Neural crest cell (in vitro differentiated cells): ENCODE measurements at regions not wholly inside any gene's neighbourhood (a gene's known extent, or its start where the extent isn't known, plus 50 kb on each side); places are given as distances from the start of the nearest gene placed in this dataset.

Experiments
- DNase-seq: peaks from one replicate; pipeline ENCODE4 v3.0.0; 2021; ENCODE audit warnings: low read depth, mixed read lengths, low spot score
- H3K27ac Mint-ChIP-seq: one replicate; pipeline ENCODE4 v1.8.0; 2021; ENCODE audit warnings: mild to moderate bottlenecking, mixed read lengths; ENCODE audit not compliant: unreplicated experiment
- H3K27me3 Mint-ChIP-seq: 2 replicates; pipeline ENCODE4 v1.8.0; 2021; ENCODE audit warnings: low read depth, mild to moderate bottlenecking, mixed read lengths
- H3K36me3 Mint-ChIP-seq: 2 replicates; pipeline ENCODE4 v1.8.0; 2021; ENCODE audit warnings: low read depth, mild to moderate bottlenecking, mixed read lengths
- H3K4me1 Mint-ChIP-seq: 2 replicates; pipeline ENCODE4 v1.8.0; 2021; ENCODE audit warnings: mixed read lengths
- H3K4me3 Mint-ChIP-seq: one replicate; pipeline ENCODE4 v1.8.0; 2021; ENCODE audit warnings: mild to moderate bottlenecking, mixed read lengths
- H3K9me3 Mint-ChIP-seq: 2 replicates; pipeline ENCODE4 v1.8.0; 2021; ENCODE audit warnings: mixed read lengths
- TF ChIP-seq, protein P1 (sequence below): fragments of 200-600 bp; sonication (generic); conservative IDR thresholded peaks from 2 replicates; pipeline ENCODE4 v1.5.0; 2021; ENCODE audit warnings: antibody characterized with exemption, mild to moderate bottlenecking

GRCh38 chr1:45258059-45258650 is 51.8 kb upstream of the ZSWIM5 start:
- no peak for DNase-seq
- Mint-ChIP-seq H3K4me1 (no peaks in the 10 kb centered on the region), H3K9me3 (peaks cover 14% of the 10 kb centered on the region), H3K36me3 (peaks cover 18% of the 10 kb centered on the region), H3K27me3 (peaks cover 5% of the 10 kb centered on the region), H3K4me3 (no peak overlapping the region), H3K27ac (no peak overlapping the region)
- TF ChIP-seq, protein P1, sequence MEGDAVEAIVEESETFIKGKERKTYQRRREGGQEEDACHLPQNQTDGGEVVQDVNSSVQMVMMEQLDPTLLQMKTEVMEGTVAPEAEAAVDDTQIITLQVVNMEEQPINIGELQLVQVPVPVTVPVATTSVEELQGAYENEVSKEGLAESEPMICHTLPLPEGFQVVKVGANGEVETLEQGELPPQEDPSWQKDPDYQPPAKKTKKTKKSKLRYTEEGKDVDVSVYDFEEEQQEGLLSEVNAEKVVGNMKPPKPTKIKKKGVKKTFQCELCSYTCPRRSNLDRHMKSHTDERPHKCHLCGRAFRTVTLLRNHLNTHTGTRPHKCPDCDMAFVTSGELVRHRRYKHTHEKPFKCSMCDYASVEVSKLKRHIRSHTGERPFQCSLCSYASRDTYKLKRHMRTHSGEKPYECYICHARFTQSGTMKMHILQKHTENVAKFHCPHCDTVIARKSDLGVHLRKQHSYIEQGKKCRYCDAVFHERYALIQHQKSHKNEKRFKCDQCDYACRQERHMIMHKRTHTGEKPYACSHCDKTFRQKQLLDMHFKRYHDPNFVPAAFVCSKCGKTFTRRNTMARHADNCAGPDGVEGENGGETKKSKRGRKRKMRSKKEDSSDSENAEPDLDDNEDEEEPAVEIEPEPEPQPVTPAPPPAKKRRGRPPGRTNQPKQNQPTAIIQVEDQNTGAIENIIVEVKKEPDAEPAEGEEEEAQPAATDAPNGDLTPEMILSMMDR: no peak

DNA sequence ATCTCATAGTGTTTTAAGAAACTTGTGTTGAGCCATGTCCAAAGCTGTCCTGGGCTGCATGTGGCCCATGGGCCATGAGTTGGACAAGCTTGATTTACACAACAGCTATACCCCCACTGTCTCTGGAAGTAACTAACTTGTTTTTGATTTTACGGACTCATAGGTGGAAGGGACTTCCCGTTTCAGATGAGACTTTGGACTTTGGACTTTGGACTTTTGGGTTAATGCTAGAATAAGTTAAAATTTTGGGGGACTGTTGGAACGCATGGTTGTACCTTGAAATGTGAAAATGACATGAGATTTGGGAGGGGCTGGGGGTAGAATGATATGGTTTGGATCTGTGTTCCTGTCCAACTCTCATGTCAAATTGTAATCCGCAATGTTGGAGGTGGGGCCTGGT is 52.6 kb upstream of the ZSWIM5 start:
- DNase-seq: no peak
- peaks cover 17% of the 10 kb centered on the region for H3K9me3 Mint-ChIP-seq
- H3K4me3 Mint-ChIP-seq: no peak overlapping the region
- no peak overlapping the region for H3K27ac Mint-ChIP-seq
- TF ChIP-seq, protein P1: no peak
- H3K27me3 Mint-ChIP-seq: peaks cover 10% of the 10 kb centered on the region
- peaks cover 18% of the 10 kb centered on the region for H3K36me3 Mint-ChIP-seq
- no peaks in the 10 kb centered on the region for H3K4me1 Mint-ChIP-seq

DNA sequence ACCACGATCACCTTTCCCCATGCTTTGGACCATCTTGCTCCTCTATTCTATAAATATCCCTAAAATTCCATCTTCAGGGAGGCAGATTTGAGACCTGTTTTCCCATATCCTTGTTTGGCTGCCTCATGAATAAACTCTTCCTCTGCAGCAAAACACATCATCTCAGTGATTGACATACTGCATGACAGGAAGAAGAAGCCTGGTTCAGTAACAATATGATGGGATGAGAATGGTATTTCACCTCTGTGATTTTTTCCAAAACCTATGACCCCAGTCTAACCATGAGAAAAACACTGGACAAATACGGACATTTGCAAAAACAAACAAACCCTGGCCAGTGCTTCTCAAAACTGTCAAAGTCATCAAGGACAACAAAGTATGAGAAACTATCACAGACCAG is 53.8 kb upstream of the ZSWIM5 start:
- Mint-ChIP-seq H3K9me3 (peaks cover 17% of the 10 kb centered on the region), H3K27me3 (peaks cover 10% of the 10 kb centered on the region), H3K4me3 (no peak overlapping the region), H3K36me3 (peaks cover 18% of the 10 kb centered on the region), H3K27ac (no peak overlapping the region), H3K4me1 (no peaks in the 10 kb centered on the region)
- DNase-seq: no peak
- TF ChIP-seq, protein P1: no peak

- Mint-ChIP-seq H3K27ac (no peak overlapping the region), H3K4me1 (no peaks in the 10 kb centered on the region), H3K9me3 (peaks cover 8% of the 10 kb centered on the region), H3K36me3 (peaks cover 10% of the 10 kb centered on the region), H3K27me3 (peaks cover 11% of the 10 kb centered on the region), H3K4me3 (no peak overlapping the region)
- TF ChIP-seq, protein P1: no peak
- no peak for DNase-seq
Observed at GRCh38 chr1:45263132-45263531, 56.7 kb upstream of the ZSWIM5 start.

DNA sequence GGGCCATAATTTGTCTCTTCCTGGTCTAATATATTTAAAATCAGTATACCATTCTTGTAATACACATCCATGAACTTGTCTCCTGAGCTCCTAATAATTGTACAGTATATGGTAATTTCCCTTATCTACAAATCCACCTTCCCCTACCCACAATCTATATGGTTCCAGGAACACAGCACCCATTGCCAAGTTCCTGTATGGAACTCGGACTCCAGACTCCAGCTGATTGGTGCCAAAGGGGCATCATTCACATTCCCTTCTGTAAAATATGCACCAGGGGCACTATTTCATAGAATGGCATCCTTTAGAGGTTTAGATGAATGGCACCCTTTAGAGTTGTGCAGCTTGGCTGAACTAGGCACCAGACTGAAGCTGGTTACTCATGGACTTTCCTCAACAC is 58.8 kb upstream of the ZSWIM5 start:
- no peak for DNase-seq
- Mint-ChIP-seq H3K4me3 (no peak overlapping the region), H3K9me3 (peaks cover 6% of the 10 kb centered on the region), H3K36me3 (peaks cover 4% of the 10 kb centered on the region), H3K27ac (no peak overlapping the region), H3K4me1 (no peaks in the 10 kb centered on the region), H3K27me3 (peaks cover 11% of the 10 kb centered on the region)
- TF ChIP-seq, protein P1: no peak
